NT2/D1 (cell line): ENCODE measurements at regions not wholly inside any gene's neighbourhood (a gene's known extent, or its start where the extent isn't known, plus 50 kb on each side); places are given as distances from the start of the nearest gene placed in this dataset.

Experiments used
- DNase-seq: peaks from one replicate; pipeline ENCODE4 v3.0.0-alpha.2; 2011; ENCODE audit warnings: low read depth, low spot score
- H3K27me3 ChIP-seq: 2 replicates; pipeline ENCODE4 v1.6.0; 2011; ENCODE audit warnings: mild to moderate bottlenecking; ENCODE audit not compliant: insufficient read length, insufficient read depth
- H3K36me3 ChIP-seq: 2 replicates; pipeline ENCODE4 v1.6.1; 2011; ENCODE audit warnings: mild to moderate bottlenecking, low read length, mixed read lengths; ENCODE audit not compliant: insufficient read depth, insufficient read length
- H3K4me1 ChIP-seq: 2 replicates; pipeline ENCODE4 v1.5.1; 2011; ENCODE audit not compliant: insufficient read depth, insufficient read length
- H3K4me3 ChIP-seq: 2 replicates; pipeline ENCODE4 v1.5.1; 2011; ENCODE audit warnings: low read depth; ENCODE audit not compliant: insufficient read length
- H3K9ac ChIP-seq: 2 replicates; pipeline ENCODE4 v1.6.0; 2011; ENCODE audit warnings: low read depth; ENCODE audit not compliant: insufficient read length
- H3K9me3 ChIP-seq: 2 replicates; pipeline ENCODE4 v1.5.1; 2011; ENCODE audit warnings: mild to moderate bottlenecking, low read length; ENCODE audit not compliant: insufficient read depth
- SUZ12 ChIP-seq: IDR thresholded peaks from 2 replicates; pipeline ENCODE4 v1.6.1; 2011; ENCODE audit not compliant: insufficient read length, insufficient read depth; ENCODE audit errors: extremely low read depth
- YY1 ChIP-seq: IDR thresholded peaks from 2 replicates; pipeline ENCODE4 v1.6.1; 2011; ENCODE audit not compliant: insufficient read length, insufficient read depth
- ZNF274 ChIP-seq: IDR thresholded peaks from 2 replicates; pipeline ENCODE4 v1.6.1; 2011; ENCODE audit warnings: mild to moderate bottlenecking, low read depth, low read length

DNA sequence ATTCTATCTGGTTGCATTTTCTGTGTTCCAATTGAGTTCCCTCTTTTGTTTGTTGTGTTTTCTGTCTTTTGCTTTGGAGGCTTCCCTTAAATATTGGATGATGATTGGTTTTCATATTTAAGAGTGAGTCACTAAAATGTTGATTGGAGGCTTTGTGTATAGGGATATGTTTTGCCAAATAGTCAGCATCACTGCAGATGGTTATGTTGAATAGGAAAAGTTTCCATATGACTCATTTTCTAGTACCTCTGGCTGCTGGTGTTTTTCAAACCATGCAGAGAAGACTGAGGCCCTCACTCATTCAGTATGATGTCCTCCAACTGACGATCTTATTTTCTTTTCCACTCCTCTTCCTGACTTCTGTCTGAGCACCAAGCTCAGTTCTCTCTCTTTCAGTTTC lies 1290.0 kb downstream of the EFNA5 start:
- Histone ChIP-seq H3K4me3 (no peak overlapping the region), H3K9ac (no peak overlapping the region), H3K4me1 (no peaks in the 10 kb centered on the region), H3K27me3 (no peaks in the 10 kb centered on the region), H3K9me3 (no peaks in the 10 kb centered on the region), H3K36me3 (no peaks in the 10 kb centered on the region)
- TF ChIP-seq YY1 (no peak), SUZ12 (no peak), ZNF274 (no peak)
- DNase-seq = no peak

DNA sequence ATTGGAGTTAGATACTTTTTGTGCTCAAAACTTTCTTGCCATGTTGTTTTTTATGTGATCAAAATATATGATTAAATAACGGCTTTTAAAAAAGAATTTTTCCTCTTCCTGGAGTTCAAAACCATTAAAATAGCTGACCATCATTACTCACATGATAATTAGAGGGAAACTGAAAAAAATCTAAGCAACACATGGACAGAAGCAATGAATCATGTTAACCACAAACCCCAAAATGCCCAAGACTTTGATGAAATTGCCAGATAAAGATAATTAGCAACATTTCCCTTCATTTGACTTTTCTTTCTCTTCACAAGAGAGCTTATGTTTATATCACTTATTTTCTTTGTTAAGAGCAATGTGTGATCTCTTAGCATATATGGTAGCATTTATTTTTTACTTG lies 1294.2 kb downstream of the EFNA5 start:
- no peak for DNase-seq

DNA sequence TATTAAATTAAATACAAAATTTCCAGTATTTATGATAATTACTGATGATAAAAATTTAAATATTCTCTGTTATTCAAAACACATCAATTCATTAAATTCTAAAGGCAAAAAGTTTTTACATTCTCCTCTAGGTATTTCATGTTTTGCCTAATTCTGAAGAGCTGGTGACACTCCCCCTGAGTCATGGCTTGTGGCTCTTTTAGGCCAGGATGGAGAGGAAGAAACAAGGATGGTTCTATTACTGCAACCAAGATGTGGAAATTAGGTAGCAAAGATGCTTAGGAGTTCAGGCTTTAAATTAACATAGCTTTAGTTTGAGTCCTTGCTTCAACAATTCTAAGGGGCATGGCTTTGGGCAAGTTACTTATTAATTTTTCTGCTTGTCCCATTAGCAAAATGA lies 1295.8 kb downstream of the EFNA5 start:
- H3K9ac ChIP-seq = no peak overlapping the region
- no peaks in the 10 kb centered on the region for H3K27me3 ChIP-seq
- H3K4me1 ChIP-seq = no peaks in the 10 kb centered on the region
- H3K36me3 ChIP-seq = no peaks in the 10 kb centered on the region
- H3K4me3 ChIP-seq = no peak overlapping the region
- TF ChIP-seq SUZ12 (no peak), ZNF274 (no peak), YY1 (no peak)
- H3K9me3 ChIP-seq = no peaks in the 10 kb centered on the region; the same call in 1 of the 2 replicates
- no peak for DNase-seq

More for the DNA sequence above, 1294.2 kb downstream of the EFNA5 start:
- no peaks in the 10 kb centered on the region for H3K27me3 ChIP-seq
- no peak for TF ChIP-seq SUZ12
- no peak for TF ChIP-seq ZNF274
- TF ChIP-seq YY1 = no peak
- H3K4me1 ChIP-seq = no peaks in the 10 kb centered on the region
- H3K9me3 ChIP-seq = no peaks in the 10 kb centered on the region
- no peaks in the 10 kb centered on the region for H3K36me3 ChIP-seq
- no peak overlapping the region for H3K9ac ChIP-seq
- H3K4me3 ChIP-seq = no peak overlapping the region

DNA sequence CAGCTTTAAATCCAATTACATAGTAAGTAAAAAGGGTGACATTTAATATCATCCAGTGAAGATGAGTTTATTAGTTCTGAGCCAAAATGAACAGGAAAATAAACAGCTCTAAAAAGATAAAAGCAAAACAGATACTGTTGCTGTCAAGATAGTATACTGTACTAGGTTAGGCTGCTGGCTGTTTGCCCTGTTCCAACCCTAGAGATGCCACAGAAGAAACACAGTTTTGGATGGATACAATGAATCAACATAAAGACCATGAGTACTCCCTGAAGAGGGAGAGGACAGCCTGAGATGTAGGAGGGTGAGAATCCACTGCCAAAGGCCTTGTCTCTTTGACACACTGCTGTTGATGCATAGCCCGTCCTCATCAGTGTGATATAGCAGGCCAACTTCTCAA lies 1302.7 kb downstream of the EFNA5 start:
- no peaks in the 10 kb centered on the region for H3K36me3 ChIP-seq
- no peak for TF ChIP-seq ZNF274
- no peak for TF ChIP-seq YY1
- no peak for TF ChIP-seq SUZ12
- no peak overlapping the region for H3K9ac ChIP-seq
- H3K4me1 ChIP-seq = no peaks in the 10 kb centered on the region
- H3K27me3 ChIP-seq = no peaks in the 10 kb centered on the region
- no peaks in the 10 kb centered on the region; the same call in 1 of the 2 replicates for H3K9me3 ChIP-seq
- no peak for DNase-seq
- H3K4me3 ChIP-seq = no peak overlapping the region

DNA sequence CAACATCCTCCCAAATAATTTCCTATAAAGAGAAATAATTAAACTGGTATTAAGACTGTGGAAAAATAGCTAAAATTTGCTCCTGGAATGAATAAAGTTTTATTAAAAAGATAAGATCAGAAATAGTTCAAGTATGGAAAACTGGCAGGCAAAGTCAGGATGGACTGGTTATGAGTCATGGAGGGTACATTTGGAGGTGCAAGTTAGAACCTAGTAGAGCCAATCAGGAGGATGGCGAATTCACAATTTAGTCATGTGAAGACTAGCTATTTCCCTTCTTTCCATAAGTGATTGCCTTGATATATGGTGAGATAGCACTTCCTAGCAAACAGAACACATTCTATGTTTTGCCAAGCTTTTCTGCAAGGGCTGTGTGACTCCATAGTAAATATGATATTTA lies 1303.5 kb downstream of the EFNA5 start:
- Histone ChIP-seq H3K4me3 (no peak overlapping the region), H3K4me1 (no peaks in the 10 kb centered on the region), H3K9me3 (no peaks in the 10 kb centered on the region; the same call in 1 of the 2 replicates), H3K9ac (no peak overlapping the region), H3K27me3 (no peaks in the 10 kb centered on the region), H3K36me3 (no peaks in the 10 kb centered on the region)
- DNase-seq = no peak
- no peak for TF ChIP-seq YY1
- no peak for TF ChIP-seq SUZ12
- no peak for TF ChIP-seq ZNF274

DNA sequence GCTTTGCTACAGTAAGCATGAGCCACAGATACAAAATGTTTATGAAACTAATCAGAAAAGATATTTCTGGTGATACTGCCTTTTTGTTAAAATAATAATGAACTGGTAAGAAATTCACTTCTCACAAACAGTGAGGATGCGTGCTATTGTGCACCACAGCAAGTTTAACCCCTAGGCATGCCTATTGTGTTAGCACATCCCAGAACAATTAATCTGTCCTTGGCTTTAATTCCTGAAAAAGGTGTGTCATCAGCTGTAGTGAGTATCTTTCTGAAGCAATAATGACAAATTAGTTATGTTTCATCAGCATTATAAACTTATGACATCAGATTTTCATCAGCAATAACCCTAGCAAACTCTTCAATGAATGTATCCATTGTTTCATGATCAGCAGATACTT lies 1307.2 kb downstream of the EFNA5 start:
- TF ChIP-seq SUZ12 (no peak), YY1 (no peak), ZNF274 (no peak)
- no peaks in the 10 kb centered on the region for H3K4me1 ChIP-seq
- H3K9me3 ChIP-seq = no peaks in the 10 kb centered on the region
- no peak overlapping the region for H3K9ac ChIP-seq
- no peak for DNase-seq
- no peak overlapping the region for H3K4me3 ChIP-seq
- no peaks in the 10 kb centered on the region for H3K36me3 ChIP-seq
- H3K27me3 ChIP-seq = no peaks in the 10 kb centered on the region

DNA sequence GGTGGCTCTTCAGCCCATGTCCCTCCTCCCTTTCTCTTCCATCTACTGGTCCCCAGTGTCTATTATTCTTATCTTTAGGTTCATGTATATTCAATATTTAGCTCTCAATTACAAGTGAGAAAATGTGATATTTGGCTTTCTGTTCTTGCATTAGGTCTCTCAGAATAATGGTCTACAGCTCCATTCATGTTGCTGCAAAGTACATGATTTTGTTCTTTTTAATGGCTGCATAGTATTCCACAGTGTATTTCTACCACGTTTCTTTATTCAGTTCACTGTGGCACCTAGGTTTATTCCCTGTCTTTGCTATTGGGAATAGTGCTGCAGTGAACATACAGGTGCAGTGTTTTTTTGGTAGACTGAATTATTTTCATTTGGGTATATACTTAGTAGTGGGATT lies 1308.8 kb downstream of the EFNA5 start:
- TF ChIP-seq ZNF274 (no peak), SUZ12 (no peak), YY1 (no peak)
- H3K9me3 ChIP-seq = no peaks in the 10 kb centered on the region
- no peaks in the 10 kb centered on the region for H3K4me1 ChIP-seq
- DNase-seq = no peak
- H3K4me3 ChIP-seq = no peak overlapping the region
- H3K9ac ChIP-seq = no peak overlapping the region
- no peaks in the 10 kb centered on the region for H3K27me3 ChIP-seq
- no peaks in the 10 kb centered on the region for H3K36me3 ChIP-seq

DNA sequence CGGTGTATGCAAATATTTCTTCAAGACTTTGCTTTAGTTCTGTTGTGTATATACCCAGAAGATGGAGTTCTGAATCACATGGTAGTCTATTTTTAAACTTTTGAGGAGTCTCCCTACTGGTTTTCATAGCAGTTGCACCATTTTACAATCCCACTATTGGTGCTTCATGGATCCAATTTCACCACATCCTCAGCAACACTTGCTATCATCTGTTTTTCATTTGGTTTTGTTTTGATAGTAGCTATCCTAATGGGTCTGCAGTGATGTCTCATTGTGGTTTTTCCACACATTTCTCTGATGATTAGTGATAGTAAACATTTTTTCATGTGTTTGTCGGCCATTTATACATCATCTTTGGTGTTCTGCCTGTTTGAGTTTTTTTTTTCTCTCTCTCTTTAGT lies 1339.3 kb downstream of the EFNA5 start:
- Histone ChIP-seq H3K4me3 (no peak overlapping the region), H3K9me3 (no peaks in the 10 kb centered on the region), H3K36me3 (no peaks in the 10 kb centered on the region), H3K9ac (no peak overlapping the region), H3K4me1 (no peaks in the 10 kb centered on the region), H3K27me3 (no peaks in the 10 kb centered on the region)
- DNase-seq = no peak
- TF ChIP-seq ZNF274 (no peak), YY1 (no peak), SUZ12 (no peak)
